ENCODE measurements at regions not wholly inside any gene's neighbourhood (a gene's known extent, or its start where the extent isn't known, plus 50 kb on each side); places are given as distances from the start of the nearest gene placed in this dataset.
A peak's percentile ranks its signal among the peaks of the same experiment; 100 is the strongest.

DNA sequence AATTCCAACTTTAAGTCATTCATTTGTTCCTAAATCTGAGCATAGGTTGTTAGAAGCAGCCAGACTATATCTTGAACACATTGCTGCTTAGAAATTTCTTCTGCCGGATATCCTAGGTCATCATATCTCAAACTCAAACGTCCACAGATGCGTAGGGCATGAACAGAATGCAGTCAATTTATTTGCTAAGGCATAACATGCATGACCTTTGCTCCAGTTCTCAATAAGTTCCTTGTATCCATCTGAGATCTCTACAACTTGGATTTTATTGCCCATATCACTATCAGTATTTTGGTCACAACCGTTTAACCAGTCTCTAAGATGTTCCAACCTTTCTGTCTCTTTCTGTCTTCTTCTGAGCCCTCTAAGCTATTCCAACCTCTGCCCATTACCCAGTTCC lies 210.9 kb upstream of the MANEA start:
- no peak for DNase-seq

DNA sequence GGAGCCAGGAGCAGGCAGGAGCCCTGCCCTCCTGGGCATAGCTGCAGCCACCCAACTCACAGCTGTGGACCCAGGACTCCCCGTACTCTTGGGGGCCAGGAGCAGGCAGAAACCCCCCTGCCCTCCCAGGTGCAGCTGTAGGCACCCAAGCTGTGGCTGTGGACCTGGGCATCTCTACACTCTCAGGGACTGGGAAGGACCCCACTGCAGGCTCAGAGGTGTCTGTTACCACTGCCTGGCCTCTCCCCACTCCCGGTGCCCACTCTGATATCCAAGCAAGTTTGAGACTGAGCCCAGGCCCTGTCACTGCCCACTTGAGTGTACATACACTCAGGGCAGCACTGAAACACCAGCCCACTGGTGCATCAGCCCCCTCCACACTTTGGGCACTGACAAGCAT lies 193.5 kb upstream of the MANEA start:
- no peak for DNase-seq

DNA sequence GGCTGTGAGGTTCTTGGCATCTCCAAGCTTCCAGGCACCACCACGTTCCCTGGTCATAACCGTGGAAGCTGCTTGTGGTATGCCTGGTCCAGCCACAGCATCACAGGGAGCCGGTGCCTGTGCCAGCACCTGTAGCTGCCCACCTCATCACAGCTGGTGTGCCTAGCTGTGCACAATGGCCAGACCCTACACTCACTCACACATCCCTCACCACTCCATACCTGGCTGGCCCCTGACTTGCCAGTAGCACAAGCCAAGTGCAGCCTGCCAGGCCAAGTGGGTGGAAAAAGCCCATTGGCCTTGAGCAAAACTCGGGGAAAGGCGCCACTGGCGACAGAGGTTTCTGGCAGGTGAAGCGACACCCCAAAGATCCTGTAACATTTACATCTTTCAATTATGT lies 192.3 kb upstream of the MANEA start:
- no peak for DNase-seq

GRCh38 chr6:95387845-95388244 lies 189.5 kb upstream of the MANEA start:
- no peak for DNase-seq

DNA sequence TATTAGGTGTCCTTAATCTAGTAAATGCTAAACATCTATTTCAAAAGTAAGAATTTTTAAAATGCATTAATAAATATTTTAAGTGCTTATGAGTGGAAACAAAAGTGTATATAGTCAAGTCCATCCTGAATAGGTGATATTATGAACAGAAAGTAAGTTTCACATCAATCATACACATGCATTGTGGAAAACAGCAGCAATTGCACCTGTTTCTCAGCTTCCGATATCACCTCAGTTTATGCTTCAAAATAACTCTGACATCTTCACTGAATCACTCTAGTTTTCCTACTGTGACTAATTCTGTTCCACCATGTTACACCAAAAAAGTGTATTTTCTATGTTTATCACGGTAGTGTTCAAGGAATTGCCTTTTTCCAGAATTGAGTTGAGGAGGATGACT lies 172.6 kb upstream of the MANEA start:
- no peak for DNase-seq

- DNase-seq: no peak
These were observed 169.2 kb upstream of the MANEA start for GRCh38 chr6:95408111-95408510.

GRCh38 chr6:95410168-95410567 lies 167.2 kb upstream of the MANEA start:
- no peak for DNase-seq

GRCh38 chr6:95413789-95414188 lies 163.5 kb upstream of the MANEA start:
- DNase-seq: no peak

DNA sequence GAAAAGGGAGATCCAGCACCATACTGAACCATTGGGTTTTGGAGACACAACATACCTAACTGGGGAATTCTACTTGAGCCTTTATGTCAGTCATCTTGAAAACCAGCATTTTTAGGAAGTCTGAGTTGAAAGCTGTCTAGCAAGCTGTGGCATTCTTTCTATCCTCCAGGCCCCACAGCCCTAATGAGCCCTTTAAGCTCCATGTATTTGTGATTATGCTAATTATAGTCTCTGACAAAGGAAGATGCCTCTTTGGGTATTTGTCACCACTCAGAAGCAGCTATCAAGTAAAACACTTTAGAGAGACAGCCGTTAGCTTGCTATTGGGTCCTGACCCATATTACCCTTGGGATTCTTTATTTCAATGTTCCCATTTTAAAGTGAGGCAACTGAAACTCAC lies 159.5 kb upstream of the MANEA start:
- DNase-seq: no peak

GRCh38 chr6:95420792-95421191 lies 156.5 kb upstream of the MANEA start:
- no peak for DNase-seq

DNA sequence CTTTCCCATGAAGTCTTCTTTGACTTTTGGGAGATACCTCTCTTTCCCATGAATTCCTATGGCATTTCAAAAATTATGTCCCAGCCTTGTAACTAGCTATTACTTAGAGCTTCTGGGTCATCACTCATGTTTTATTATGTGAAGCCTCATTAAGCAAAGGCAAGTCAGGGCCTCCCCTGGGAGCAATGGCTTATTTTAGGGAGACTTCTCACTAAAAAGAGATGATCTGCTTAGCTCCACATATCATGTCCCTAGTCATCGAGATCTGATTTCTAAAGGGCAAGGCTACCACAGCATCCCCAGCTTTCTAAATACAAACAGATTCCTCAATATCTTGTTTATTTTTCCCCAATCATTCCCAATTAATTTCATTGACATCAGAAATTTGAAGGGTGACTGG lies 154.0 kb upstream of the MANEA start:
- no peak for DNase-seq

DNA sequence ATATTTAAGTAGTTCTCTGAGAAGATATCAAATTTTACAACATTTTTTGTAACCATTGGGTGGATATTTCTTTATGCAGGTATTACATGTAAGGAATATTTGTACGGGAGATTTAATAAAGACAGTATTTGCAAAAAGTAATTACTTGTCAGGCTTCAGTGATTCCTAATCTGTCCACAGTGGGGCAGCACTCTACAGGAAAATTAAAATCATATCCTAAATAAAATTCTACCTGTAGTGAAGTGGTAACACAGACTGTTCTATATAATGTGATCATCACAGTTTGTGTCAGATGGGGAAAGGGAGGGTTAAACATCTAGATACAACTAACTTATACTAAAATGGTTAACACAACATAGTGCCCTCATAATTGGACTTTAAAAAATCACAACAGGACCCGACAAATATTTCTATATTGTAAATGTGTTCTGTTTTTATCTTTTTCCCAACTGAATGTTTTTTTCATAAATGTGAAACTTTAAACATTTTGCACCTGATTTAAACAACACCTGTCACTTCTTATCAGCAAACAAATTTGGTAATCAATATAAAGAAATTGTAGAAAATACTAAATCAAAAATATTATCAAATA lies 145.6 kb upstream of the MANEA start:
- DNase-seq: peak; percentile 49

DNA sequence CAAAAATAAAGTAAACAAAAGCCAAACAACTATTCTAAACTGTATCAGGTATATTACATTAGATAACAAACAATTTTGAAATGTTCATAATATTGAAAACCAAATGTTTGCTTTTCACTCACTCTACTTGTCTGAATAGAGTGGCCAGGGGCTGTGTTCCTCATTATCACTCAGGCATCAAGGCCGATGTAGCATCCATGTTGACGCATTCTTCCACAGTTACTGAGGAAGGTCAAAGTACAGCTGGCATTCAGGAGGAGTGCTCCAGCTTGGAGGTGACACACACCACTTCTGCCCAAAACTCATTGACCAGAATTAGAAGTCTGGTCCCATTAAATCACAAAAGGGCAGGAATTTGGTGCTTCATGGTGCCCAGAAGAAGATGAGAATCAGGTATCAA lies 137.6 kb upstream of the MANEA start:
- DNase-seq: no peak

DNA sequence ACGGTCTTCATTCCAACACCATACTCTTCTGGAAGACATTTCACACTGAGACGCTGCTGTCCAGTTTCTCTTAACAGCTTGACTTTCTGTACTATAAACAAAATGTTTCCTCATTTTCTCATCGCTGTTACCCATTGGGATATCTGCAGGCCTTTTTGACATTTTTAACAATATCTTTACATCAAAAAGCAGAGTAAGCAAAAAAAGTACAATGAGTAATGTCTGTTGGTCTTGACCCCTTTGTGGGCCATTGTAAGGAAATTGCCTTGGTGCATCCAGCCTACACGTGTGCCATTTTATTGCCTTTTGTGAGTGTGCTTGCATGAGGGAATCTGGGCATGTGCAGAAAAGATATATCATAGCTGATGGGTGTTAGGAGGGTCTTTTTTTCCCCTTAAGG lies 129.1 kb upstream of the MANEA start:
- DNase-seq: no peak

DNA sequence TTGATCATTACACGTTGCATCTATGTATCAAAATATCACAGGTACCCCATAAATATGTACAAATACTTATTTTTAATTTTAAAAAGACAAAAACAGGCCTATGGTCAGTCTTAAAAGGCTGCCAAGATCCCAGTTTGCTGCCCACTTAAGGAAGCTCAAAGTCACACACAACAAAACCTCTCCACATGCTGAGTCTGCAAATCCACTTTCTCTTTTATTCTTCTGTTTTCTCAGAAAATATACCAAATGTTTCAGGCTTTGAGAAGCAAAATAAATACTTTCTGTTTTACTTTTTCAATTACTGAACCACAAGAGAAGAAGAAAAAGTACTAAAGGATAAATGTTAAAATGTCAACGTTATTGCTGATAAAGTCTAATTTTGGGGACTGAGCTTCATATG lies 107.8 kb upstream of the MANEA start:
- DNase-seq: no peak

DNA sequence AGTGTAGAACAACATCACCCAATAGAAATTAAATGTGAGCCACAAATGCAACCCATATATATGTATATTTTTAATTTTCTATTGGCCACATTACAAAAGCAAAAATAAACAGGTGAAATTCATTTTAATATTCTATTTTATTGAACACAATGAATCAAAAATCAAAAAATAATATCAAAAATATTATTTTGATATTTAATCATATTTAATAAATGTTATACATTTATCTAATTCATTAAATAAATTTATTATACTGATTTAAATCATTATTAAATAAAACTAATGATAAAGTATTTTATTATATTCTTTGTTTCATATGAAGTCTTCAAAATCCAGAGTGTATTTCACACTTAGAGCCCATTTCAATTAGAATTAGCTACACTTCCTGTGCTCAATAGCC lies 98.4 kb upstream of the MANEA start:
- DNase-seq: no peak

- DNase-seq: no peak
These were observed 89.5 kb upstream of the MANEA start for GRCh38 chr6:95487817-95488216.

DNA sequence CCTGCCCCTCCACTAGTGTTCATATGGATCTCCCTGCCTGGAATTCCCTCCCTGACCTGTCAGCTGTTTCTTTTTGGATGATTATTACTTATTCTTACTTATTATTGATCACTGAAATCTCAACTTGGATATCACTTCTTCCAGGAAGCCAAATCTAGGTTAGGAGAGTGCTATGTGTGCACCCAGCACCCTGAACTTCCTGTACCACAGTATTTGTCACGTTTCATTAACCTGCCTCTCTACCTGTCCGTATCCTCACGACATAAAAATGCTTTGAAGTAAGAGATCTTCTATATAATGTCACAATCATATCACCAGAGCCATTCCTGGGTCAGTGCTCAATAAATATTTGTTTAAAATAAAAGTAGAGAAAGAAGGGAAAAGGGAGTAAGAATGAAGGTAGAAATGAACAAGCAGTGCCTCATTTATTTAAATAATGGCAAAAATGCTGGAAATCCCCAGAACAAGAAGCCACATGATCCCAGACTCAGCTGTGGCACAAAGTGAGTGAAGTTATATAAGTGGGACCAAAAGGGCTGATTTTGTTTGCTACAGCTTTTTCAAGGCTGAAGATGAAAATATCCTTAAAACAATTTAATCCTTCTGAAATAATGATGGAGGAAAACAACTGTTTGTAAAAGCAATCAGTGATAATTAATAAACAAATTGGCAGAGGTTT lies 88.0 kb upstream of the MANEA start:
- peak; percentile 6 for DNase-seq

- DNase-seq: no peak
These were observed 80.4 kb upstream of the MANEA start for GRCh38 chr6:95496769-95497426.

GRCh38 chr6:95501032-95501904 lies 76.1 kb upstream of the MANEA start:
- no peak for DNase-seq

GRCh38 chr6:95503568-95503967 lies 73.8 kb upstream of the MANEA start:
- no peak for DNase-seq

DNA sequence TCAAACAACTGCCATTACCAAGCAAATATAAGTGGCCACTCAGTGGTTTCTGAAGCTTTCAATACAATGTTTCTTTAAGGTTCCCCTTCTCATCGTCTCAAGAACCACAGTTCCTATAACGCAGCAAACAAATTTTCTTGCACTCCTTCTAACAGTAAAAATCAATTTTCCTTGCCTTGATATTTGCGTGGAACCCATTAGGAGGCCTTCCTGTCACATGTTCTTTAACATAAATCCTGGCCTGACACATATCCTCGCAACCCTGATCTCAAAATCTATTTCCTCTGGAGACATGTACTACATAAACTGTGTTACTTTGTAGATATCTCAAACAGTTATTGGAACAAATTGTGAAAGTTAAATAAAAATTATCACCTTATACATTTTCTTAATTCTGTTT lies 65.9 kb upstream of the MANEA start:
- no peak for DNase-seq

GRCh38 chr6:95515975-95516374 lies 61.4 kb upstream of the MANEA start:
- no peak for DNase-seq

GRCh38 chr6:95517004-95517403 lies 60.3 kb upstream of the MANEA start:
- no peak for DNase-seq
